ENCODE measurements at regions not wholly inside any gene's neighbourhood (a gene's known extent, or its start where the extent isn't known, plus 50 kb on each side); places are given as distances from the start of the nearest gene placed in this dataset.

GRCh38 chr1:223009406-223009805 is 133.6 kb downstream of the TLR5 start:
- TF ChIP-seq EP300 (IDR thresholded peaks at IDR 0.05) (no peak), CHD4 (IDR thresholded peaks at IDR 0.05; ENCODE audit: borderline replicate concordance) (no peak), CTCF (IDR thresholded peaks at IDR 0.05) (no peak), RFX5 (IDR thresholded peaks at IDR 0.05) (no peak), MAX (IDR thresholded peaks at IDR 0.05) (no peak), SREBF2 (IDR thresholded peaks at IDR 0.05) (no peak), POLR2A (IDR thresholded peaks at IDR 0.05; ENCODE audit: low read length) (no peak), MAZ (IDR thresholded peaks at IDR 0.05; ENCODE audit: borderline replicate concordance, low read depth, low read length) (no peak), RAD21 (conservative IDR thresholded peaks at IDR 0.05 in 1 of 2, IDR thresholded peaks at IDR 0.05 in 1 of 2) (no peak)
